BE2C (cell line): ENCODE measurements at regions not wholly inside any gene's neighbourhood (a gene's known extent, or its start where the extent isn't known, plus 50 kb on each side); places are given as distances from the start of the nearest gene placed in this dataset.
"Not testable (repeated sequence)": the region's sequence is repeated elsewhere in the genome, so short reads cannot be mapped to it uniquely, and the experiment has no call there.

Experiments
- DNase-seq: peaks from one replicate; pipeline ENCODE4 v3.0.0-alpha.2; 2020
- H3K27me3 ChIP-seq: fragments of 250-450 bp; sonication (Bioruptor Pico); 2 replicates; pipeline ENCODE4 v1.5.1; 2020; ENCODE audit warnings: mild to moderate bottlenecking
- H3K36me3 ChIP-seq: fragments of 250-450 bp; sonication (Bioruptor Pico); 2 replicates; pipeline ENCODE4 v1.5.1; 2020; ENCODE audit warnings: mild to moderate bottlenecking
- H3K4me1 ChIP-seq: fragments of 250-450 bp; sonication (Bioruptor Pico); 2 replicates; pipeline ENCODE4 v1.5.1; 2020
- H3K4me3 ChIP-seq: 2 replicates; pipeline ENCODE4 v1.5.1; 2011; ENCODE audit warnings: low read depth, low read length
- H3K9me3 ChIP-seq: fragments of 250-450 bp; sonication (Bioruptor Pico); 2 replicates; pipeline ENCODE4 v1.5.1; 2020

GRCh38 chr15:21051866-21052265, 185.8 kb upstream of the POTEB2 start:
- DNase-seq, result not testable (repeated sequence)

GRCh38 chr15:21031703-21032102, 165.6 kb upstream of the POTEB2 start:
- not testable (repeated sequence) for H3K4me1 ChIP-seq, H3K27me3 ChIP-seq, H3K4me3 ChIP-seq, H3K36me3 ChIP-seq, H3K9me3 ChIP-seq, DNase-seq

More at GRCh38 chr15:21051866-21052265, 185.8 kb upstream of the POTEB2 start:
- not testable (repeated sequence) for H3K4me3 ChIP-seq, H3K36me3 ChIP-seq, H3K27me3 ChIP-seq, H3K9me3 ChIP-seq, H3K4me1 ChIP-seq

GRCh38 chr15:21029001-21029400, 162.9 kb upstream of the POTEB2 start:
- H3K4me1 ChIP-seq, DNase-seq, H3K9me3 ChIP-seq: not testable (repeated sequence)

GRCh38 chr15:21027942-21028341, 161.8 kb upstream of the POTEB2 start:
- H3K9me3 ChIP-seq, DNase-seq, H3K36me3 ChIP-seq, H3K4me3 ChIP-seq, H3K4me1 ChIP-seq, H3K27me3 ChIP-seq: not testable (repeated sequence)

More at GRCh38 chr15:21029001-21029400, 162.9 kb upstream of the POTEB2 start:
- H3K4me3 ChIP-seq, H3K36me3 ChIP-seq, H3K27me3 ChIP-seq: not testable (repeated sequence)

- H3K27me3 ChIP-seq, H3K36me3 ChIP-seq, H3K4me3 ChIP-seq, H3K4me1 ChIP-seq, DNase-seq, H3K9me3 ChIP-seq: not testable (repeated sequence)
Measured at GRCh38 chr15:21026848-21027247, 160.7 kb upstream of the POTEB2 start.

GRCh38 chr15:21024235-21024987, 158.3 kb upstream of the POTEB2 start:
- H3K4me3 ChIP-seq, H3K27me3 ChIP-seq, H3K4me1 ChIP-seq, H3K36me3 ChIP-seq, H3K9me3 ChIP-seq, DNase-seq: not testable (repeated sequence)

- not testable (repeated sequence) for H3K36me3 ChIP-seq, DNase-seq, H3K4me3 ChIP-seq, H3K4me1 ChIP-seq, H3K9me3 ChIP-seq, H3K27me3 ChIP-seq
Measured at GRCh38 chr15:21018176-21018575, 152.1 kb upstream of the POTEB2 start.

- not testable (repeated sequence) for H3K4me1 ChIP-seq, H3K9me3 ChIP-seq, H3K36me3 ChIP-seq, H3K27me3 ChIP-seq, DNase-seq, H3K4me3 ChIP-seq
Measured at GRCh38 chr15:21017326-21017725, 151.2 kb upstream of the POTEB2 start.

GRCh38 chr15:21016589-21016988, 150.5 kb upstream of the POTEB2 start:
- not testable (repeated sequence) for DNase-seq

GRCh38 chr15:21015171-21015570, 149.1 kb upstream of the POTEB2 start:
- H3K4me1 ChIP-seq, H3K4me3 ChIP-seq, H3K27me3 ChIP-seq, H3K9me3 ChIP-seq, H3K36me3 ChIP-seq, DNase-seq: not testable (repeated sequence)

More at GRCh38 chr15:21016589-21016988, 150.5 kb upstream of the POTEB2 start:
- H3K9me3 ChIP-seq, H3K4me3 ChIP-seq, H3K27me3 ChIP-seq, H3K4me1 ChIP-seq, H3K36me3 ChIP-seq: not testable (repeated sequence)

- not testable (repeated sequence) for H3K4me3 ChIP-seq, H3K4me1 ChIP-seq
Measured at GRCh38 chr15:21013308-21013707, 147.2 kb upstream of the POTEB2 start.

GRCh38 chr15:21009651-21010050, 143.5 kb upstream of the POTEB2 start:
- H3K36me3 ChIP-seq, H3K4me1 ChIP-seq, H3K9me3 ChIP-seq, H3K27me3 ChIP-seq, DNase-seq, H3K4me3 ChIP-seq: not testable (repeated sequence)

More at GRCh38 chr15:21013308-21013707, 147.2 kb upstream of the POTEB2 start:
- not testable (repeated sequence) for DNase-seq, H3K36me3 ChIP-seq, H3K27me3 ChIP-seq, H3K9me3 ChIP-seq

- not testable (repeated sequence) for H3K9me3 ChIP-seq, DNase-seq, H3K27me3 ChIP-seq, H3K36me3 ChIP-seq, H3K4me3 ChIP-seq, H3K4me1 ChIP-seq
Measured at GRCh38 chr15:21003459-21003858, 137.3 kb upstream of the POTEB2 start.

GRCh38 chr15:21001950-21002349, 135.8 kb upstream of the POTEB2 start:
- not testable (repeated sequence) for H3K36me3 ChIP-seq, H3K4me1 ChIP-seq, H3K9me3 ChIP-seq, H3K27me3 ChIP-seq, DNase-seq, H3K4me3 ChIP-seq

GRCh38 chr15:20991691-20992090, 125.6 kb upstream of the POTEB2 start:
- H3K27me3 ChIP-seq, H3K4me3 ChIP-seq, DNase-seq: not testable (repeated sequence)

GRCh38 chr15:20991253-20991652, 125.1 kb upstream of the POTEB2 start:
- H3K27me3 ChIP-seq, H3K9me3 ChIP-seq, DNase-seq: not testable (repeated sequence)

More at GRCh38 chr15:20991691-20992090, 125.6 kb upstream of the POTEB2 start:
- H3K4me1 ChIP-seq, H3K36me3 ChIP-seq, H3K9me3 ChIP-seq: not testable (repeated sequence)

GRCh38 chr15:20986775-20987174, 120.7 kb upstream of the POTEB2 start:
- not testable (repeated sequence) for H3K36me3 ChIP-seq, H3K27me3 ChIP-seq, DNase-seq, H3K9me3 ChIP-seq, H3K4me1 ChIP-seq, H3K4me3 ChIP-seq

More at GRCh38 chr15:20991253-20991652, 125.1 kb upstream of the POTEB2 start:
- not testable (repeated sequence) for H3K4me1 ChIP-seq, H3K4me3 ChIP-seq, H3K36me3 ChIP-seq
